ENCODE measurements at regions not wholly inside any gene's neighbourhood (a gene's known extent, or its start where the extent isn't known, plus 50 kb on each side); places are given as distances from the start of the nearest gene placed in this dataset.

- DNase-seq (ENCODE audit: low spot score) = no peak
These were observed 1095.7 kb downstream of the AACS start for GRCh38 chr12:126160912-126161311.

- no peak for DNase-seq (ENCODE audit: low spot score)
These were observed 1098.7 kb downstream of the AACS start for GRCh38 chr12:126163984-126164383.

GRCh38 chr12:126171937-126172559, 1106.8 kb downstream of the AACS start:
- DNase-seq (ENCODE audit: low spot score) = no peak

GRCh38 chr12:126182619-126183236, 1117.5 kb downstream of the AACS start:
- DNase-seq (ENCODE audit: low spot score) = no peak

GRCh38 chr12:126185025-126185424, 1119.8 kb downstream of the AACS start:
- DNase-seq (ENCODE audit: low spot score) = no peak

- no peak for DNase-seq (ENCODE audit: low spot score)
These were observed 1124.6 kb downstream of the AACS start for GRCh38 chr12:126189856-126190255.

- DNase-seq (ENCODE audit: low spot score) = no peak
These were observed 1126.0 kb downstream of the AACS start for GRCh38 chr12:126191031-126191891.

GRCh38 chr12:126191949-126192348, 1126.7 kb downstream of the AACS start:
- DNase-seq (ENCODE audit: low spot score) = no peak

- DNase-seq (ENCODE audit: low spot score) = no peak
These were observed 1128.0 kb downstream of the AACS start for GRCh38 chr12:126193190-126193589.

GRCh38 chr12:126196263-126196662, 1131.0 kb downstream of the AACS start:
- DNase-seq (ENCODE audit: low spot score) = no peak

- no peak for DNase-seq (ENCODE audit: low spot score)
These were observed 1133.3 kb downstream of the AACS start for GRCh38 chr12:126198516-126198915.

GRCh38 chr12:126198966-126199692, 1133.9 kb downstream of the AACS start:
- no peak for DNase-seq (ENCODE audit: low spot score)

- DNase-seq (ENCODE audit: low spot score) = no peak
These were observed 1136.8 kb downstream of the AACS start for GRCh38 chr12:126201981-126202537.

- DNase-seq (ENCODE audit: low spot score) = no peak
These were observed 1139.1 kb downstream of the AACS start for GRCh38 chr12:126204326-126204725.

- DNase-seq (ENCODE audit: low spot score) = no peak
These were observed 1144.8 kb downstream of the AACS start for GRCh38 chr12:126210026-126210425.

- no peak for DNase-seq (ENCODE audit: low spot score)
These were observed 1145.2 kb downstream of the AACS start for GRCh38 chr12:126210448-126210847.

GRCh38 chr12:126212824-126213223, 1147.6 kb downstream of the AACS start:
- no peak for DNase-seq (ENCODE audit: low spot score)

- DNase-seq (ENCODE audit: low spot score) = no peak
These were observed 1153.5 kb downstream of the AACS start for GRCh38 chr12:126218697-126219096.

GRCh38 chr12:126219139-126219538, 1153.9 kb downstream of the AACS start:
- no peak for DNase-seq (ENCODE audit: low spot score)

- no peak for DNase-seq (ENCODE audit: low spot score)
These were observed 1154.5 kb downstream of the AACS start for GRCh38 chr12:126219654-126220279.

- DNase-seq (ENCODE audit: low spot score) = no peak
These were observed 1158.8 kb downstream of the AACS start for GRCh38 chr12:126224032-126224431.
